WERI-Rb-1 (cell line): ENCODE measurements at regions not wholly inside any gene's neighbourhood (a gene's known extent, or its start where the extent isn't known, plus 50 kb on each side); places are given as distances from the start of the nearest gene placed in this dataset.

ENCODE experiments used
- DNase-seq: peaks from one replicate; pipeline ENCODE4 v3.0.0-alpha.2; 2020
- H3K27ac ChIP-seq: fragments of 250-450 bp; sonication (Bioruptor Pico); 2 replicates; pipeline ENCODE4 v1.5.1; 2020; ENCODE audit warnings: mild to moderate bottlenecking, moderate library complexity
- H3K27me3 ChIP-seq: fragments of 250-450 bp; sonication (Bioruptor Pico); 2 replicates; pipeline ENCODE4 v1.5.1; 2021; ENCODE audit warnings: mild to moderate bottlenecking, low read depth, moderate library complexity; ENCODE audit not compliant: insufficient read depth, severe bottlenecking
- H3K36me3 ChIP-seq: fragments of 250-450 bp; sonication (Bioruptor Pico); 2 replicates; pipeline ENCODE4 v1.5.1; 2020; ENCODE audit warnings: mild to moderate bottlenecking, moderate library complexity
- H3K4me3 ChIP-seq: 2 replicates; pipeline ENCODE4 v1.5.1; 2011; ENCODE audit warnings: low read depth, mild to moderate bottlenecking, control low read depth, low read length
- H3K9me3 ChIP-seq: fragments of 250-450 bp; sonication (Bioruptor Pico); 2 replicates; pipeline ENCODE4 v1.5.1; 2021; ENCODE audit warnings: mild to moderate bottlenecking, moderate library complexity; ENCODE audit not compliant: severe bottlenecking
- CTCF ChIP-seq: IDR thresholded peaks from 2 replicates; pipeline ENCODE4 v1.5.1; 2011; ENCODE audit warnings: low read depth, mild to moderate bottlenecking, control low read depth, inconsistent platforms, low read length

DNA sequence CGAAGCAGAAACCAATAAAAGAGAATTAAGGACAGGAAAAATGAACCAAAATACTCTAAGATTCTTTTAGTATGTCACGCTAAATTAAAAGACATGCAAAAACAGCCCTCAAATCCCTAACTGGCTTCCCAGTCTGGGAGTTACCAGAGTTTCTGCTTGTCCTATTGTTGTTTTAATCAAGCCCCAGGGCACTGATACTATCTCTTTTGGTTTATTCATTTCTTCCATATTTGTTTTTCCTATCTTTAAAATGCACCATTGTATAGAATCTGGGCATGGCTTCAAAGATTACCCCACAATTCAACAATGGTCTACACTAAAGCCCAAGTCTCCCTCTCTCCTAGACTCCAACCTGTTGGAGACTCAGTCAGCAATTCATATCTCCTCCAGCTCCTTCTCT is 169.1 kb downstream of the MYLK4 start:
- H3K36me3 ChIP-seq: no peaks in the 10 kb centered on the region
- peaks cover 65% of the 10 kb centered on the region for H3K27me3 ChIP-seq
- no peak overlapping the region for H3K4me3 ChIP-seq
- no peak for DNase-seq
- H3K27ac ChIP-seq: no peak overlapping the region
- peaks cover 8% of the 10 kb centered on the region for H3K9me3 ChIP-seq
- no peak for TF ChIP-seq CTCF

DNA sequence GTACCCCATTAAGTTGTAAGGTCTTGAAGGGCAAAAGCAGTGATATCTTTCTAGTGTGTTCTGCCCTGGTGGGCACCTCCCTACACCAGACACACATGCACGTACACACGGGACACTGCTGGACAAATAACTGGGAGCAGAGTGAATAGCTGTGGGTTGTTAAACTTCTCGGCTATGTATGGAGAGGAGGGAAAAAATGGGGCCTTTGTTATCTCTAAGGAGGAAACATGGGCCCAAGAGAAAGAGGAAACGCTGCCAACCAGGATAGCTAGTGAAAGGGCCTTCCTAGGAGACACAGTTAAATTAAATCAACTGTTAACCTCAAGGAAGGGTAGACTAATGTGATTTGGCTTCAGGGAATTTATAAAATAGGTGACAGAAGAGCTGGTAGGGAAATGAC is 169.7 kb downstream of the MYLK4 start:
- no peak for DNase-seq
- no peak overlapping the region for H3K27ac ChIP-seq

DNA sequence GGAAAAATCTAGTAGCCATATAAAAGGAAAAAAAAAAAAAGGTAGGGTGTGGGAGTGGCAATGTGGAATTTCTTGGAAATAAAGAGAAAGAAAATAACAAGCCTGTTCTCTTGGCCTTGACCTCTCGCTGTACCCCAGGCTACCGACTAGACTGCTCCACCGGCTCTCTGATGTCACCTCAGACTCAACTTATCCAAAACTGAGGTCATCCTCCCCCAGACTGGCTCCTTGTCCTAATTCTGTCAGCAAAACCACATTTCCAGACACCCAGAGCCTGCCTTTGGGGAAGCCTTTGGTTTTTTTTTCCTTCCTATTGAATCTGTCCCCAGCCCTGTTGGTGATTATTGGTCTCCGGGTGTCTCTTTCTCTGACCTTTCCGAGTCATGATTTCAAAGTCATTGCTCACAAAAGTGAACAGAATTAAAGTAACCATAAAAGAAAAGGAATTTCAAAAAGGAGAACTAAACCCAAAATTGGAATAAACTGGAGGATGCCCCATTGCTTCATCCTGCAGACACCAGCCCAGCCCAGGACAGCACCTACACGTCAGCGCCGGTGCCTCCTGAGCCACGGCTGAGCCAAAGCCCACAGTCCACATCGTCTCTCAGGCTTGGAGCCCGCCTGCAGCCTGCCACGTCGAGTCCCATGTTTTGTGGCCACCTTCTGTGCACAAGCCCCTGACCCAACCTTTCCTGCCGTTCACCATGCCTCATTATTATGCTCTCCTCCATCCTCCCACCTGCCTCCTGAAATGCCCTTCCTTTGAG is 170.7 kb downstream of the MYLK4 start:
- Histone ChIP-seq H3K4me3 (no peak overlapping the region), H3K27ac (no peak overlapping the region), H3K9me3 (peaks cover 4% of the 10 kb centered on the region), H3K36me3 (no peaks in the 10 kb centered on the region), H3K27me3 (peaks cover 68% of the 10 kb centered on the region)
- no peak for DNase-seq
- TF ChIP-seq CTCF: no peak

More for the DNA sequence above, 169.7 kb downstream of the MYLK4 start:
- peaks cover 8% of the 10 kb centered on the region for H3K9me3 ChIP-seq
- peaks cover 69% of the 10 kb centered on the region for H3K27me3 ChIP-seq
- no peaks in the 10 kb centered on the region for H3K36me3 ChIP-seq
- H3K4me3 ChIP-seq: no peak overlapping the region
- TF ChIP-seq CTCF: no peak

DNA sequence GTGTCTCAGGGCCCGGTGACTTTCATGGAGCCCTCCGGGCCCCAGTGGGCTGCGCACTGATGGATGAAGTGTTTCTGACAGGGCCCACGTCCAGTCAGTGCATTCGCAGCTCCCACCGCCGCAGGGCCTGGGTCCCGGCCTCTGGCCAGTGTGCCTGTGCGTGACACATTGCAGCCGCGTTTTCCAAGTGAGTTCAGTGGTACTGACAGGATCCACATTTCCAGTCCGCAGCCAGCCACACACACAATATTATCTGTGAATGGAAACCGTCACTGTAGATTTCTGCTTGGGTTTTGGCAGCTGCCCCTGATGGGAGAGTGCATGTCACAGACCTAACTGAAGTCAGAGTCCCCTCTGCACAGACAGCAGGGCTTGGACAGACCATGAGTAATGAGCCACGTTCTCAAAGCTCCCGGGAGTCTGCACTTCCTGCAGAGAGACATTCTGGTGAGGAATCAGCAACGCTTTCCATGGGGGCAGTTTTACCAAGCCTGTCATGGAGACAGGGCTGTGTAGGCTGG is 171.4 kb downstream of the MYLK4 start:
- Histone ChIP-seq H3K4me3 (no peak overlapping the region), H3K27ac (no peak overlapping the region), H3K36me3 (no peaks in the 10 kb centered on the region), H3K27me3 (peaks cover 64% of the 10 kb centered on the region), H3K9me3 (no peaks in the 10 kb centered on the region)
- no peak for TF ChIP-seq CTCF
- DNase-seq: no peak

DNA sequence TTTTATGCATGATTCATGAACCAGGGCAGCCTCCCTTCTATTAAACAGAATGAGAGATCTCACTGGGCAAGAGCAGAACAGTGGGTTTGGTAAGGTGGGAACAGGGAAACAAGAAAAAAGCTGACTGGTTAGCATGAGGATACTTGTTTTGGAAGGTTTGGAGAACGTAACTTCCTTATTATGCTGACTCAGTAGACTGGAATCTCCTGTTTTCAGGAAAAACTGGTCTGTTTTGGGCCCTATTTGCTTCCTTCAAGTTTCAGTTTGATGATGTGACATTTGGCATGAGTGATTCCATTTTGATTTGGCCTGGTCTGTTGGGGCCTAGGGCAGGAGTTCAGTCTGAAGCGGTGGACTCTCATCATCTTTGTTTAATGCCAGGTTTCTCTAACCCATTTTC is 172.0 kb downstream of the MYLK4 start:
- DNase-seq: no peak
- Histone ChIP-seq H3K27ac (no peak overlapping the region), H3K36me3 (no peaks in the 10 kb centered on the region), H3K27me3 (peaks cover 64% of the 10 kb centered on the region), H3K9me3 (no peaks in the 10 kb centered on the region), H3K4me3 (no peak overlapping the region)
- TF ChIP-seq CTCF: no peak

DNA sequence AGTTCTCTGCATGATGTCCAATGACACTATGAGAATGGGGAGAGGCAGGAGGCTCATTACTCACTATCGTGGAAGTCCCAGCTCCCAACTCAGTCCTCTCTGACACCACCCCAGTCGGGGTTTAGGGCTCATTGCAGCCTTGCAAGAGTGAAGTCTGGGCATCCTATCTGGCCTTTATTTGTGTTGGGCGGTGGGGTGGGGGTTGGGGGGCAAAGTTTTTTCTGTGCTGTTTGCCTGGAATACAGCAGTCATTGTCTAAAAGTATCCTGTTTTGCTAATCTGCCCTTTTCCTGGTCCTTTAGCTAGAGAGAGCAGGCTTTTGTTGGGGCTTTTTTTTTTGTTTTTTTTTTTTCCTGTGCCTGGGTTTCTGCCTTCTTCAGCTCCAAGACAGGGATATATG is 174.2 kb downstream of the MYLK4 start:
- Histone ChIP-seq H3K36me3 (no peaks in the 10 kb centered on the region), H3K9me3 (no peaks in the 10 kb centered on the region), H3K27me3 (peaks cover 56% of the 10 kb centered on the region), H3K27ac (no peak overlapping the region), H3K4me3 (no peak overlapping the region)
- no peak for TF ChIP-seq CTCF
- no peak for DNase-seq
